ENCODE measurements at regions not wholly inside any gene's neighbourhood (a gene's known extent, or its start where the extent isn't known, plus 50 kb on each side); places are given as distances from the start of the nearest gene placed in this dataset.

GRCh38 chr3:135337192-135337591 is 542.1 kb downstream of the EPHB1 start:
- no peak for TF ChIP-seq POLR2A (IDR thresholded peaks at IDR 0.05)
- TF ChIP-seq, protein P1, sequence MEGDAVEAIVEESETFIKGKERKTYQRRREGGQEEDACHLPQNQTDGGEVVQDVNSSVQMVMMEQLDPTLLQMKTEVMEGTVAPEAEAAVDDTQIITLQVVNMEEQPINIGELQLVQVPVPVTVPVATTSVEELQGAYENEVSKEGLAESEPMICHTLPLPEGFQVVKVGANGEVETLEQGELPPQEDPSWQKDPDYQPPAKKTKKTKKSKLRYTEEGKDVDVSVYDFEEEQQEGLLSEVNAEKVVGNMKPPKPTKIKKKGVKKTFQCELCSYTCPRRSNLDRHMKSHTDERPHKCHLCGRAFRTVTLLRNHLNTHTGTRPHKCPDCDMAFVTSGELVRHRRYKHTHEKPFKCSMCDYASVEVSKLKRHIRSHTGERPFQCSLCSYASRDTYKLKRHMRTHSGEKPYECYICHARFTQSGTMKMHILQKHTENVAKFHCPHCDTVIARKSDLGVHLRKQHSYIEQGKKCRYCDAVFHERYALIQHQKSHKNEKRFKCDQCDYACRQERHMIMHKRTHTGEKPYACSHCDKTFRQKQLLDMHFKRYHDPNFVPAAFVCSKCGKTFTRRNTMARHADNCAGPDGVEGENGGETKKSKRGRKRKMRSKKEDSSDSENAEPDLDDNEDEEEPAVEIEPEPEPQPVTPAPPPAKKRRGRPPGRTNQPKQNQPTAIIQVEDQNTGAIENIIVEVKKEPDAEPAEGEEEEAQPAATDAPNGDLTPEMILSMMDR (IDR thresholded peaks at IDR 0.05): no peak
